ENCODE measurements at regions not wholly inside any gene's neighbourhood (a gene's known extent, or its start where the extent isn't known, plus 50 kb on each side); places are given as distances from the start of the nearest gene placed in this dataset.

- DNase-seq (ENCODE audit: low spot score) = no peak
Observed at GRCh38 chr20:24169256-24169655, 180.7 kb upstream of the GGTLC1 start.

GRCh38 chr20:24166412-24166811, 177.8 kb upstream of the GGTLC1 start:
- DNase-seq (ENCODE audit: low spot score) = no peak

- DNase-seq (ENCODE audit: low spot score) = no peak
Observed at GRCh38 chr20:24166123-24166381, 177.5 kb upstream of the GGTLC1 start.

- DNase-seq (ENCODE audit: low spot score) = no peak
Observed at GRCh38 chr20:24165301-24166122, 176.9 kb upstream of the GGTLC1 start.

- no peak for DNase-seq (ENCODE audit: low spot score)
Observed at GRCh38 chr20:24164360-24164759, 175.8 kb upstream of the GGTLC1 start.

GRCh38 chr20:24163506-24163905, 174.9 kb upstream of the GGTLC1 start:
- DNase-seq (ENCODE audit: low spot score) = no peak

- peak; percentile 86 for DNase-seq (ENCODE audit: low spot score)
Observed at GRCh38 chr20:24160563-24161281, 172.1 kb upstream of the GGTLC1 start.

GRCh38 chr20:24158281-24158680, 169.7 kb upstream of the GGTLC1 start:
- DNase-seq (ENCODE audit: low spot score) = no peak

GRCh38 chr20:24157213-24157612, 168.6 kb upstream of the GGTLC1 start:
- no peak for DNase-seq (ENCODE audit: low spot score)

GRCh38 chr20:24153101-24154040, 164.8 kb upstream of the GGTLC1 start:
- DNase-seq (ENCODE audit: low spot score) = no peak

GRCh38 chr20:24151621-24152294, 163.2 kb upstream of the GGTLC1 start:
- DNase-seq (ENCODE audit: low spot score) = no peak

GRCh38 chr20:24150406-24150805, 161.8 kb upstream of the GGTLC1 start:
- DNase-seq (ENCODE audit: low spot score) = no peak

- no peak for DNase-seq (ENCODE audit: low spot score)
Observed at GRCh38 chr20:24149881-24150307, 161.3 kb upstream of the GGTLC1 start.

GRCh38 chr20:24149175-24149574, 160.6 kb upstream of the GGTLC1 start:
- DNase-seq (ENCODE audit: low spot score) = no peak

- DNase-seq (ENCODE audit: low spot score) = no peak
Observed at GRCh38 chr20:24148372-24148771, 159.8 kb upstream of the GGTLC1 start.

GRCh38 chr20:24147961-24148360, 159.4 kb upstream of the GGTLC1 start:
- no peak for DNase-seq (ENCODE audit: low spot score)

GRCh38 chr20:24147479-24147878, 158.9 kb upstream of the GGTLC1 start:
- no peak for DNase-seq (ENCODE audit: low spot score)

- no peak for DNase-seq (ENCODE audit: low spot score)
Observed at GRCh38 chr20:24146231-24146634, 157.7 kb upstream of the GGTLC1 start.

- no peak for DNase-seq (ENCODE audit: low spot score)
Observed at GRCh38 chr20:24144371-24144770, 155.8 kb upstream of the GGTLC1 start.

- no peak for DNase-seq (ENCODE audit: low spot score)
Observed at GRCh38 chr20:24141111-24141510, 152.5 kb upstream of the GGTLC1 start.

GRCh38 chr20:24139846-24140245, 151.3 kb upstream of the GGTLC1 start:
- DNase-seq (ENCODE audit: low spot score) = no peak

- no peak for DNase-seq (ENCODE audit: low spot score)
Observed at GRCh38 chr20:24138951-24139350, 150.4 kb upstream of the GGTLC1 start.

All from Ammon's horn (tissue), 1 donor.